Right renal cortex interstitium (tissue), 3 donors: ENCODE measurements at regions not wholly inside any gene's neighbourhood (a gene's known extent, or its start where the extent isn't known, plus 50 kb on each side); places are given as distances from the start of the nearest gene placed in this dataset.

Experiments used
- DNase-seq, 3 donors: peaks; one replicate each; pipeline ENCODE4 v3.0.0-alpha.2; 2013; ENCODE audit warnings: low read depth in 3 of 3, low spot score in 2 of 3

DNA sequence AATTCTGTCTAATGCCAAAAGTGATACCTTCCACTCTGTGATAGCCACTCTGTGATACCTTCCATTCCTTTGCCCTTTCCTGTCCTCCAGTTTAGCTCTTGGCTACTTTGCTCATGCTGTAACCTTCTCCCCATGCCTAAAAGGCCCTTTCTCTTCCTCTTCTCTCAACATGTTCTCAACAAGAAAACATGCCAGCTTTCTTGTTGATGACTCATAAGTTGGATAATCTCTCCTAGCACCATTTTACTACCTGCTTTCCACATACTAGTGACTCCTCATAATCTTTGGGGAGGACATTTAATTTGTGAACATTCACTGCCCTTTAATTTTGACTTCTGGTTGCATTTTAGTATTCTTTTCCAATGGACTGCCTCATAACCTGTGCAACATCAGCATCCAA is 55.9 kb upstream of the NT5C1B start:
- no peak for DNase-seq

DNA sequence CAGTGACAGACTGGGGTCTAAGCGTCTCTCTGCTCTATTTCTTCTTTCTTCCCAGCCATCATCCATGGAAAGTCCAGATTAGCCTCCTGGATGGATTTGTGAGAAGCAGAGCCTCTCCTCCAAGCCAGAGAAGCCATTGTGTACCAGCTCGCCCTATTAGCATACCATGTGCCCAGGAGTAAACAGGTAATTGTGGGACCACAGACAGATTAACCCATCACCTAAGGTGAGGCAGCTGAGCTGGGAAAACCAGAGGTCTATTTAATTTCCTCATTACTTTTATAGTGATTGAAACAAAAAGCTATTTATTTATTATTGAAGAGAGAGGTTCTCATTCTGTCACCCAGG is 54.7 kb upstream of the NT5C1B start:
- DNase-seq: no peak

DNA sequence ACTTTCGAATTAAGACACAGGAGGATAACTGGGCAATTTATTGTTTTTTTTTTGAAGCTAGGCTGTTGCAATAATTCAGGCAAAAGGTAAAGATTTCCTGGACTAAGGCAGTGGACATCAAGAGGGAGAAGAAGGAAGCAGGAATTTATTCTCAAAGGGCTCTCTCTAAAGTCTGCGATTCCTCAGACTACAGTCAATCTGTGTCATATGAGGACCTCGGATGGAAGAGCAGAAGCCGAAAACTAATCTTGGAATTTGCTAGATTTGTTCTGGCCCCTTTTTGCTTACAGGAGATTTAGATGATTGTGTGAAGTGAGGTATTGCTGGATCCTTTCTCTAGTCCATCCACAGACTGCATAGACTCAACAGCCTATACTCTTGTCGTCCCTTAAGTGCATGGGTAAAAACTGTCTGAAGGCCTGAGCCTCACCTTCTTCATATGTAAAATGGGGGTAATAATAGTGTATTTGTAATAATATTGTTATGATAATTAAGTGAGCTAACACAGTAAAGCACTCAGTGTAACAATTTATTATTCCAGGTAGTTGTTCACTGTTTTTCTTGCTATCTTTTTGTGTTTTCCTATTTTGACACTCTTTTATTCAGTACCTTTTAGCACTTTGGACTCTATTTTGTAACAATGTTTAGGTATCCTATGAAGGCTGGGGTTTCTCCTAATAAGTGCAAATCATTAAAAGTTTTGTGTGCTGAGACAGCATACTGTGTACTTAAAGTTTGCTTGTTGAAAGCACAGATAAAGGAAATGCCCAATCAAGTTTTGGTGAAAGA is 54.2 kb upstream of the NT5C1B start:
- no peak for DNase-seq

DNA sequence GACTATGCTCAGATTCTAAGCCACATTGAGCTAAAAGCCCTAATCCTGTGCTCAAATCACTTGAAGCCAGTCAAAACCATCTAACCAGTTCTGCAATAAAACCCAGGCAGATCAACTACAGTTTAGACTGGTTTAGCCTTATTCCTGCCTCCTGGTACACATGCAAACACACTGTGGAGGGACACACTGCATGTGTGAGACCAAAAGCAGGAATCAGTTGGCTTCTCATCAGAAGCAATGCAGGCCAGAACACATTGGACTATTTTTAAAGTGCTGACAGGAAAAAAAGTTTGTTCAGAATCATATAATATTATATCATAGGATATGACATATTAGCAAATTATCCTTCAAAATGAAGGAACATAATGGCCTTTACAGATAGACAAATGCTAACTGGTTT is 52.5 kb upstream of the NT5C1B start:
- no peak for DNase-seq

DNA sequence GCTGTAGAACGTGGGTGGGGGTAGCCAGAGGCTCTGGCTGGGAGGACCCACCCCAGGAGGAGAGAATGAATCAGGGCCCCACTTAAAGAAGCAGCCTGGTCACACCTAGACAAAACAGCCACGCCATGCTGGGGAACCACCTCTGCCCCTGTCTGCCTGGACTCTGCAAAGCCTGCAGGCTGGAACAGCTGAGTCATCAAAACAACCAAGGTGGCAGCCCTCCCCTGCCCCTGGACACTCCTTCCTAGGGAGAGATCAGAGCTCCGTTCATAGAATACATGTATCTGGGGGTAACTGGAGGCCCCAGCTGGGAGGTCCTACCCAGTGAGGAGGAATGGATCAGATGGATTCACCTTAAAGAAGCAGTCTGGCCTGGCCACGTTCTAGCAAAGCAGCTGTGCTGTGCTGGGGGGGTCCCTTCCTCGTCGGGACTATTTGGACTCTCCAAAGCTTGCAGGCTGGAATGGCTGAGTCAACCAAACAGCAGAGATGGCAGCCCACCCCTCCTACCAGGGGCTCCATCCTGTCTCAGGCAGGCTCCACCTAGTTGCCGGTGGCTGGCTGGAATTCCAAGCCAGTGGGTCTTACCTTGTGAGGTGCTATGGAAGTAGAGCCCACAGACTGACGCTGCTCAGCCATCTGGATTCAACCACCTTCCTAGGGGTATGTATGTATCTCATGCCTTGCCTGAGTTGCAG is 50.5 kb upstream of the NT5C1B start:
- DNase-seq: no peak
